ENCODE measurements at regions not wholly inside any gene's neighbourhood (a gene's known extent, or its start where the extent isn't known, plus 50 kb on each side); places are given as distances from the start of the nearest gene placed in this dataset.
"Not testable (repeated sequence)": the region's sequence is repeated elsewhere in the genome, so short reads cannot be mapped to it uniquely, and the experiment has no call there.

DNA sequence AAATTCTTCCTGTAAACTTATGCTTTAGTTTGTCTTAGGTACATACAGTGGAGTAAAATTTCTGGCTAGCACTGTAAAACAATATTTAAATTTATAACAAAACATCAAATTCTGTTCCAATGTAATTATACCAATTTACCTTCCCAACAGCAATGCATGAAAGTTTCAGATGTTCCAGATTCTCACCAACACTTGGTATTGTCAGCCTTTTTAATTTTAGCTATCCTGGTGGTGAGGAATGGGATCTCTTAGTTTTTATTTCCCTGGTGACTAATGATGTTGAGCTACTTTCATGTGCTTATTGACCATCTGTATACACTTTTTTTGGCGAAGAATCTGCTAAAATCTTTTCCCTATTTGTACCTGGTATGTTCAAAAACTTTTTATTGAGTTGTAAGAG is 76.1 kb upstream of the PHACTR1 start:
- FAIRE-seq: no peak
- DNase-seq (ENCODE audit: insufficient read length, low spot score): no peak

DNA sequence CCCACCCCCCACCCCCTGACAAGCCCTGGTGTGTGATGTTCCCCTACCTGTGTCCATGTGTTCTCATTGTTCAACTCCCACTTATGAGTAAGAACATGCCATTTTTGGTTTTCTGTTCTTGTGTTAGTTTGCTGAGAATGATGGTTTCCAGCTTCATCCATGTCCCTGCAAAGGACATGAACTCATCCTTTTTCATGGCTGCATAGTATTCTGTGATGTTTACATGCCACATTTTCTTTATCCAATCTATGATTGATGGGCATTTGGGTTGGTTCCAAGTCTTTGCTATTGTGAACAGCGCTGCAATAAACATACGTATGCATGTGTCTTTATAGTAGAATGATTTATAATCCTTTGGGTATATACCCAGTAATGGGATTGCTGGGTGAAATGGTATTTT is 74.8 kb upstream of the PHACTR1 start:
- FAIRE-seq; DNase-seq (ENCODE audit: insufficient read length, low spot score): not testable (repeated sequence)

DNA sequence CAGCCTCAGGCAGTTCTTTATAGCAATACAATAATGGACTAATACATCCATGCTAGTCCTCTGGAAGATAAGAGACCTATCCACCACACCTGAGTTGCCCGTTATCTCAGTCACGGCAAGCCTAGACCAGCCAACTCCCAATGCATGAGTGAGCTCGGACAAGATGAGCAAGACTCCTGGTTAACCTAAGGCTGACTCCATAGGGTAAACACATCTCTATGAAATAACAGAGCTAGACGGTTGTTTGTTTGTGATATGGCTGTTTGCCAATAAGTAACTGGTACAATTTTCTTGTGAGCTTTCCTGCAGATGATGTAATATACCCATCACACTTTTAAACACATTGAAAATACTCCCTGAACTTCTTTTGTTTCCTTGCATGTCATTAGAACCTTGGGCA is 70.6 kb upstream of the PHACTR1 start:
- DNase-seq (ENCODE audit: insufficient read length, low spot score) (no peak), FAIRE-seq (no peak)

DNA sequence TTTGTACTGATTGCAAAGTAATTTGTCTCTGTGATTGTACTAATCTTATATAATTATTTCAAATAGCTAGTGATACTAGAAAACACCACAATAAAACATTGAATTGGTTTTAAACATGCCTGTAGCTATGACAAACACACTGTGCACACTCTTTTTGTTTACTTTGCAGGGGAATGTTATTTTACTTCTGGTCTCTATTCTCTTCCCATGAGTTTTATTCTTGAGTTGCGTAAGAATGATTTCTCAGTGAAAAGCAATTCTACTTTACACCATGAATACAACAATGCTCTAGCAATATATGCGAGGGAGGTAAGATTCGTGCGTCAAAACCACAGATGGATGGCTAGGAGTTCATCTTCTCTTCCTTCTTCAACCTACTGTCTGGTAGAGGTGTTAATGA is 68.4 kb upstream of the PHACTR1 start:
- FAIRE-seq: no peak
- DNase-seq (ENCODE audit: insufficient read length, low spot score): no peak

DNA sequence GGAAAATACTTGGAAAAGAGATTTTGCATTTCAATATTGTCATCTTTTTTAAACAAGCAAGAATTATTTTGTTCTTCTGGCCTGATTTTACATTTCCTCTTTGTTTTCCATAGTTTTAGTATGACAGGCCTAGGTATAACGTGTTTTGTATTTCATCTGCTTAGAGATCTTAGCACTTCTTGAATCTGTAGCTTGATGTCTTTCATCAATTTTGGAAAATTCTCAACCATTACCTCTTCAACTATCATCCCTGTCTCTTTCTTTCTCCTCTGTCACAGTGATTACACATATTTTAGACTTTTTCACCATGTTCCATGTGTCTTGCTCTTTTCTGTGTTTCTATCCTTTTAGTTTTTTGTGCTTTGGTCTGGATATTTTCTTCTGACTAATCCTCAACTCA is 67.2 kb upstream of the PHACTR1 start:
- DNase-seq (ENCODE audit: insufficient read length, low spot score): no peak
- no peak for FAIRE-seq

DNA sequence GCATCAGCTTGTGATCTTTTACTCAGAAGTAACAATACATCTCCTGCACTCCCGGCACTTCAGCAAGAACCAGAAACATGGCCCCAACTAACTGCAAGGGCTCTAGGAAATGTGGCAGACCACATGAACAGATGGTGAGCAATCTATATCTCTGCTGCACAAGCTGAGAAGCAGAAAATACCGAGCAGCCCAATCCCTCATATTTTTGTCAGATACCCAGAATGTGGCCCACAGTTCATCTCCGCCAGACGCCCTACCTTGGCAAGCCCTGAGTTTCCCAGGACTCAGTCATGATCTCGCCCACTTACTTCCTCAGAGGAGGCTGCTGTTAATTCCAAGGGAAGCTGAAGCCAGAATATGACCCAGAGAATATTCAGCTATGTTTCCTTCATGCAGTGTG is 63.1 kb upstream of the PHACTR1 start:
- DNase-seq (ENCODE audit: insufficient read length, low spot score): no peak
- no peak for FAIRE-seq

DNA sequence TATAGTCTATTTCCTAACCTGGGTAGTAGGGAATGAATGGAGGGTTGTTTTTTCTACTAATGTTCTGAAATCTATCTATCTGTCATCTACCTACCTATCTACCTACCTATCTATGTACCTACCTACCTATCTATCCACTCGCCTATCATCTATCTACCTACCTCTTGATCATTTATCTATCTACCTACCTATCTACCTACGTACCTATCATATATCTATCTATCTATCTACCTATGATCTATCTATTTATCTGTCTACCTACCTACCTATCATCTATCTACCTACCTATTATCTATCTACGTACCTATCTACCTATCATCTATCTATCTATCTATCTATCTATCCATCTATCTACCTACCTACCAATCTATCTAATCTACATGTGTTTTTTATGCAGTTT is 62.5 kb upstream of the PHACTR1 start:
- no peak for DNase-seq (ENCODE audit: insufficient read length, low spot score)
- FAIRE-seq: no peak

DNA sequence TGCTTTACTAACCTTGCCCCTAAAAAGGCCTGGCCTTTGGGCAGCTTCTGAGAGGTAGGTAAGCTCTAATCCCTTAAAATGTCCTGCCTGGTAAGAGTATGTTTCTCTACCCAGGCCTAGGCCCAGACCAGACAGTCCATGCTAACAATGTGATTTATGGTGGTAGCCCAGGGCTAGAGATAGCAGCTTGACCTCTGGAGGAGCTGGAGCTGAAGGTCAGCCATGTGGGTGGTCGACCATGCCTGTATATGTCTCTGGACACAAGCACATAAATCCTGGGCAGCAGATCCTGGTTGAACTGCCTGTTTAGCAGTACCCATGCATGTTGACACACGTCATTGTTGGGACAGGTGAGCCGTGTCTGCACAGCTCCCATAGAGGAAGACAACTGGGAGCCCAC is 62.1 kb upstream of the PHACTR1 start:
- DNase-seq (ENCODE audit: insufficient read length, low spot score): no peak
- FAIRE-seq: no peak

DNA sequence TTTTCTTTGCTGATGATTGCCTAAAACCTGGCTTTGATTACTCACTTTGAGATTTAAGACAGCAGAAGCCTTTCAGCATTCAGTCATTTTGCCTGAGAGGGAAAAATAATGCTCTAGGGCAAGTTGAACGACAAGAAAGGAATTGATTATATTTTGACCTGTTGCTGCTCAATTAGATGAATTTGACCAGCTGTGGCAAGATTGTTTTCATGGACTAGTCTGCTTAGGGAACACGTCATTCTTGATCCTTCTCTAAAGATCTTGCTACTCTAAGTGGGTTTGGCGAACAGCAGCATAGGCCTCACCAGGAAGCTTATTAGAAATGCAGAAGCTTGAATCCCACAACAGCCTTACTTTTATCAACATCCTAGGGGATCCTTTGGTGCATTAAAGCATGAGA is 59.7 kb upstream of the PHACTR1 start:
- FAIRE-seq: no peak
- DNase-seq (ENCODE audit: insufficient read length, low spot score): no peak

DNA sequence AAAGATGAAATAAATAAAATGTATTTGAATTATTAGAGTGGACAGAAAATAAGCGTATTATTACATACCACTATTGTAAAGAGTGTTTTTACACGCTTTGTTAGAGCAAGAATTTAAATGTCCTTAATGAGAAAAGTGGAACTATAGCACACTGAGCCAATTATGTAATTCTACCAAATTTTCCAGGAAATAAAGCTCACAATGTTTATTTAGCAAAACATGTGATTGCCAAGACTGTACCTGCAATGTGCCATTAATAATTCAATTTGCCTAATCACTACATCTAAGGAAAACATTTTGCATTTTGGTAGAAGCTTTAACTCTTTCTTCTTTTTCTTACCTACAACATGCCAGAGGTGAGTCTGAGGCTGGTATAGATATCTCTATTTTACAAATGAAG is 58.7 kb upstream of the PHACTR1 start:
- no peak for FAIRE-seq
- no peak for DNase-seq (ENCODE audit: insufficient read length, low spot score)

DNA sequence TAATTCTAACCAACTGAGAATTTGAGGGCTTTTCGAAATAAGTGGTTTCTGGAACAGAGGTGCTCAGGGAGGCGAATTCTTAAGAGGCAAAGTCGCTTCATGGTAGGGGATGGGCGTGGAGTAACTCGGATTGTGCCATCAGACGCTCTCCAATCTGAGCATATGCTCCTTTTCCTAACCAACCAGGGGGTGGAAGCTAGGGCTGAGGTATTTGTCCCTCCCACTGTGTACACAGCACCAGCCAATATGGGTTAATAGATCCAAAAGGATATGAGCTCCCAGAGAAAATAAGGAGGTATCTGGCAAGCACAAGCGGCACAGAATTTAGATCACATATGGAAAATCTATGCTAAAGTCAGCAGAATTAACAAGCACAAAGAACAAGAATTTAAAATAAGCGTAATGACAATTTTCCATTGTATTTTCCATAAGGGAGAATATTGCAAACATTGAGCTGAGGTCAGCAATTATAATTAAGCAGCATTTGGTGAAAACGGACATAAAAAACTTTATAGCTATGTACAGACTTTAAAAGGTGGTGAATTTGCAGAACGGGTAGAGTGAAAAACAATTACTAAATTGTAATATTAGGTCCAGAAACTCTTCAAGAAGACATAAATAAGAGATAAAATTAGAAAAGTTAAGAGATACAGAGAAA is 55.0 kb upstream of the PHACTR1 start:
- DNase-seq (ENCODE audit: insufficient read length, low spot score) (no peak), FAIRE-seq (no peak)
